Natural killer cell (primary cell): ENCODE measurements at regions not wholly inside any gene's neighbourhood (a gene's known extent, or its start where the extent isn't known, plus 50 kb on each side); places are given as distances from the start of the nearest gene placed in this dataset.

Experiments used
- ATAC-seq, 3 donors: fragments of 150-1000 bp in 2 of 3; fragments of 200-7000 bp in 1 of 3; cut with Tn5 transposase; 1 replicate in 1 of 3; 2 replicates in 2 of 3; pipeline ENCODE4 v1.10.0; 2021; ENCODE audit warnings: mild to moderate bottlenecking in 2 of 3, moderate library complexity in 2 of 3
- DNase-seq, 2 donors: peaks; one replicate each; pipeline versions ENCODE4 v3.0.0 to v3.0.0-alpha.2; 2013 to 2021; ENCODE audit warnings: mixed read lengths in 1 of 2
- H3K27ac ChIP-seq: one replicate; pipeline ENCODE4 v1.5.1; 2013; ENCODE audit warnings: mild to moderate bottlenecking, low read length
- H3K27me3 ChIP-seq: one replicate; pipeline ENCODE4 v1.6.1; 2013; ENCODE audit warnings: low read length; ENCODE audit not compliant: control insufficient read depth, insufficient read depth
- H3K36me3 ChIP-seq: one replicate; pipeline ENCODE4 v1.6.1; 2013; ENCODE audit warnings: low read length; ENCODE audit not compliant: control insufficient read depth, insufficient read depth
- H3K4me1 ChIP-seq: one replicate; pipeline ENCODE4 v1.6.1; 2013; ENCODE audit warnings: low read length; ENCODE audit not compliant: control insufficient read depth, insufficient read depth
- H3K4me3 ChIP-seq: one replicate; pipeline ENCODE4 v1.5.1; 2013; ENCODE audit warnings: low read length
- H3K9me3 ChIP-seq: one replicate; pipeline ENCODE4 v1.6.1; 2013; ENCODE audit warnings: low read length; ENCODE audit not compliant: control insufficient read depth, insufficient read depth
- H3K27ac Mint-ChIP-seq, 2 donors: one replicate each; pipeline ENCODE4 v1.8.0; 2022; ENCODE audit warnings: mild to moderate bottlenecking in 2 of 2, mixed read lengths in 2 of 2, moderate library complexity in 1 of 2
- H3K27me3 Mint-ChIP-seq, 2 donors: one replicate each; pipeline ENCODE4 v1.8.0; 2022; ENCODE audit warnings: low read depth in 2 of 2, mixed read lengths in 2 of 2
- H3K36me3 Mint-ChIP-seq: one replicate; pipeline ENCODE4 v1.8.0; 2022; ENCODE audit warnings: mixed read lengths
- H3K4me1 Mint-ChIP-seq, 2 donors: one replicate each; pipeline ENCODE4 v1.8.0; 2022; ENCODE audit warnings: mixed read lengths in 2 of 2
- H3K4me3 Mint-ChIP-seq: one replicate; pipeline ENCODE4 v1.8.0; 2022; ENCODE audit warnings: mild to moderate bottlenecking, moderate library complexity, mixed read lengths
- H3K9me3 Mint-ChIP-seq, 2 donors: one replicate each; pipeline ENCODE4 v1.8.0; 2022; ENCODE audit warnings: mixed read lengths in 2 of 2
- WGBS: methylation state at CpG from one replicate; pipeline ENCODE4 v1.1.7; 2013; ENCODE audit warnings: missing lambda C conversion rate; ENCODE audit not compliant: insufficient coverage; 5-methylcytosine and 5-hydroxymethylcytosine counted together
- intact Hi-C: fragments of 100-400 bp; cut with micrococcal nuclease; formaldehyde crosslinking; loops from one replicate; pipeline ENCODE4 v1.14.2; 2022
- TF ChIP-seq, protein P1 (sequence below): fragments of 200-600 bp; IDR thresholded peaks from one replicate; pipeline ENCODE4 v1.8.0; 2022; ENCODE audit warnings: antibody characterized with exemption

DNA sequence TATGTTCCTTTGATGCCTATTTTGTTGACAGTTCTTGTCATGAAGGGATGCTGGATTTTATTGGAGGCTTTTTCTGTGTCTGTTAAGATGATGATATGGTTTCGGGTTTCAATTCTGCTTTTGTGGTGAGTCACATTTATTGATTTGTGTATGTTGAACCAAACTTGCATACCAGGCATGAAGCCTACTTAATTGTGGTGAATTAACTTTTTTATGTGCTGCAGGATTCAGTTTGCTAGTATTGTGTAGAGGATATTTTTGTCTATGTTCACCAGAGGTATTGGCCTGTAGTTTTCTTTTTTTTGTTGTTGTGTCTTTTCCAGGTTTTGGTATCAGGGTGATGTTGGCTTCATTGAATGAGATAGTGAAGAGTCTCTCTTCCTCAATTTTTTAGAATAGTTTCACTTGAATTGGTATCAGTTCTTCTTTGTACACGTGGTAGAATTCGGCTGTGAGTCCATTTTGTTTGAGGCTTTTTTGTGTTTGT, 345.9 kb downstream of the KIF20B start:
- TF ChIP-seq, protein P1, sequence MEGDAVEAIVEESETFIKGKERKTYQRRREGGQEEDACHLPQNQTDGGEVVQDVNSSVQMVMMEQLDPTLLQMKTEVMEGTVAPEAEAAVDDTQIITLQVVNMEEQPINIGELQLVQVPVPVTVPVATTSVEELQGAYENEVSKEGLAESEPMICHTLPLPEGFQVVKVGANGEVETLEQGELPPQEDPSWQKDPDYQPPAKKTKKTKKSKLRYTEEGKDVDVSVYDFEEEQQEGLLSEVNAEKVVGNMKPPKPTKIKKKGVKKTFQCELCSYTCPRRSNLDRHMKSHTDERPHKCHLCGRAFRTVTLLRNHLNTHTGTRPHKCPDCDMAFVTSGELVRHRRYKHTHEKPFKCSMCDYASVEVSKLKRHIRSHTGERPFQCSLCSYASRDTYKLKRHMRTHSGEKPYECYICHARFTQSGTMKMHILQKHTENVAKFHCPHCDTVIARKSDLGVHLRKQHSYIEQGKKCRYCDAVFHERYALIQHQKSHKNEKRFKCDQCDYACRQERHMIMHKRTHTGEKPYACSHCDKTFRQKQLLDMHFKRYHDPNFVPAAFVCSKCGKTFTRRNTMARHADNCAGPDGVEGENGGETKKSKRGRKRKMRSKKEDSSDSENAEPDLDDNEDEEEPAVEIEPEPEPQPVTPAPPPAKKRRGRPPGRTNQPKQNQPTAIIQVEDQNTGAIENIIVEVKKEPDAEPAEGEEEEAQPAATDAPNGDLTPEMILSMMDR: no peak
- ATAC-seq: no peak
- Histone ChIP-seq H3K36me3 (no peaks in the 10 kb centered on the region), H3K4me1 (peaks cover 5% of the 10 kb centered on the region), H3K27ac (no peak overlapping the region), H3K9me3 (peaks cover 4% of the 10 kb centered on the region), H3K27me3 (no peaks in the 10 kb centered on the region), H3K4me3 (no peak overlapping the region)
- Mint-ChIP-seq H3K9me3 (peaks cover 6 to 8% of the 10 kb centered on the region in 2 donors), H3K4me1 (no peaks in the 10 kb centered on the region), H3K36me3 (peaks cover 6% of the 10 kb centered on the region), H3K4me3 (no peak overlapping the region), H3K27ac (no peak overlapping the region), H3K27me3 (no peaks in the 10 kb centered on the region)
- DNase-seq: no peak
- 27% methylated on average over 3 of the region's 3 CpGs for WGBS
- intact Hi-C loops: no loop called here

DNA sequence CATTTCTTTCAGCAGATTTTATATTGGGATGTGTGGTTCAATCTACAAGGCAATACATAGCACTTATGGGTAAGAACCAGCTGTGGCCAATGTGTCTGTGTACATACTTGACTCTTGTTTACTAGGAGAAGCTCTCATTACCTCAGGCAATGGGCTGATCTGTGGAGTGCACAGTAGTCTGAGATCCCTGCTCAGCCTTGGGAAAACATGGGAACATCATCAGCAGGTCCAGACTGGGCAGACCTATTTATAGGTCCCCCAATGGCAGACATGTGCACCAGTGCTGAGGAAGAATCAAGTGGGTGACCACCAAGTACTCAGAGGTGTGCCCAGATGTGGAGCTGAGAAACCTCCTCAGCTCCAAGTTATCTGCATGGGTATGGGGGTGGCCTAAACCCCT, 349.7 kb downstream of the KIF20B start:
- H3K9me3 Mint-ChIP-seq: peaks cover 6 to 11% of the 10 kb centered on the region in 2 donors
- Histone ChIP-seq H3K9me3 (peaks cover 4% of the 10 kb centered on the region), H3K4me3 (no peak overlapping the region), H3K27me3 (no peaks in the 10 kb centered on the region), H3K27ac (no peak overlapping the region), H3K36me3 (no peaks in the 10 kb centered on the region), H3K4me1 (peaks cover 5% of the 10 kb centered on the region)
- H3K27me3 Mint-ChIP-seq: no peaks in the 10 kb centered on the region
- no peak overlapping the region for H3K4me3 Mint-ChIP-seq
- DNase-seq: no peak
- H3K4me1 Mint-ChIP-seq: no peaks in the 10 kb centered on the region
- intact Hi-C loops: no loop called here
- TF ChIP-seq, protein P1: no peak
- peaks cover 6% of the 10 kb centered on the region for H3K36me3 Mint-ChIP-seq
- no peak overlapping the region for H3K27ac Mint-ChIP-seq
- no peak for ATAC-seq

DNA sequence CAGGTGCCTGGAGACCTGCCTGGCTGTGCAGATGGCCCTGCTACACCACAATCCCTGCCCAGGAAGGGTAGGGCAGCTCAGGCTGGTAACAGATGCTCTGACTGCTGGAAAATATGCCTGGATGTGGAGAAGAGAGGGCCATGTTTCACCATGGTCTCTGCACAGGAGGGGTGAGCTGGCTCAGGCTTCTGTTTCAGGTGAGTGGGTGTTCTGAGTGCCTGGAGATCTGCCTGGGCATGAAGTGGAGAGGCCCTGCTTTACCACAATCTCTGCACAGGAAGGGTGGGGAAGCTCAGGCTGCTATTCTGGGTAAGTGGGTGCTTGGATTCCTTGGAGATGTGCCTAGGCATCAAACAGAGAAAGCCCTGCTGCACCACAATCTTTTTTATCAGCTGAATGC, 350.1 kb downstream of the KIF20B start:
- peaks cover 6 to 12% of the 10 kb centered on the region in 2 donors for H3K9me3 Mint-ChIP-seq
- H3K36me3 Mint-ChIP-seq: peaks cover 6% of the 10 kb centered on the region
- peaks cover 5% of the 10 kb centered on the region for H3K4me1 ChIP-seq
- ATAC-seq (no peak), DNase-seq (no peak)
- no peaks in the 10 kb centered on the region for H3K36me3 ChIP-seq
- peaks cover 4% of the 10 kb centered on the region for H3K9me3 ChIP-seq
- no peak overlapping the region for H3K4me3 Mint-ChIP-seq
- H3K4me3 ChIP-seq: no peak overlapping the region
- H3K27me3 ChIP-seq: no peaks in the 10 kb centered on the region
- no peak overlapping the region for H3K27ac Mint-ChIP-seq
- no peaks in the 10 kb centered on the region for H3K27me3 Mint-ChIP-seq
- TF ChIP-seq, protein P1: no peak
- no peak overlapping the region for H3K27ac ChIP-seq
- H3K4me1 Mint-ChIP-seq: no peaks in the 10 kb centered on the region
- intact Hi-C loops: no loop called here

DNA sequence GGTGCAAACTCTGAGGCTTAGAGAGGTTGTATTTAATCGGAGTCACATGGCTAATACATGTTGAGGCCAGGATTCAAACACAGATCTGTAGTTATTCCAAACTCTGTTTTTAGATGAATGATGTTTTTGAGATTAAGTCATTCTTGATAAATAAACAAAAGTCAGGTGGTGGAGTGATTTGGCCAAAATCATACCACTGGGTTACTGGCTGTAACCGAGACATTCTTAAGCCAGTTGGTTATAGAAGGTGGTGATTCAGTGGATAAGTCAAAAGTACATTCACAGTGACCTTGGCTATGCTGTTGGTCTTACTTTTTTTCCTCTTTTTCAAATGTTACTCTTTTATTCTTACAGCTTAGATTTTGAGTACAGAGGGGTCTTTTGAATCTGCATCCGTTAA, 361.4 kb downstream of the KIF20B start:
- Histone ChIP-seq H3K27ac (no peak overlapping the region), H3K9me3 (no peaks in the 10 kb centered on the region), H3K27me3 (no peaks in the 10 kb centered on the region), H3K36me3 (no peaks in the 10 kb centered on the region), H3K4me3 (no peak overlapping the region), H3K4me1 (no peaks in the 10 kb centered on the region)
- intact Hi-C loops: no loop called here
- Mint-ChIP-seq H3K4me1 (no peaks in the 10 kb centered on the region), H3K9me3 (peaks cover 0 to 4% of the 10 kb centered on the region in 2 donors), H3K4me3 (no peak overlapping the region), H3K36me3 (no peaks in the 10 kb centered on the region), H3K27me3 (no peaks in the 10 kb centered on the region), H3K27ac (no peak overlapping the region)
- TF ChIP-seq, protein P1: no peak
- no peak for ATAC-seq
- WGBS: 91% methylated on average over 2 of the region's 3 CpGs
- no peak for DNase-seq
